SIG-M5 (cell line): ENCODE measurements at regions not wholly inside any gene's neighbourhood (a gene's known extent, or its start where the extent isn't known, plus 50 kb on each side); places are given as distances from the start of the nearest gene placed in this dataset.

Experiments
- DNase-seq: peaks from one replicate; lab custom pipeline; 2025; lab: John Stamatoyannopoulos, UW

DNA sequence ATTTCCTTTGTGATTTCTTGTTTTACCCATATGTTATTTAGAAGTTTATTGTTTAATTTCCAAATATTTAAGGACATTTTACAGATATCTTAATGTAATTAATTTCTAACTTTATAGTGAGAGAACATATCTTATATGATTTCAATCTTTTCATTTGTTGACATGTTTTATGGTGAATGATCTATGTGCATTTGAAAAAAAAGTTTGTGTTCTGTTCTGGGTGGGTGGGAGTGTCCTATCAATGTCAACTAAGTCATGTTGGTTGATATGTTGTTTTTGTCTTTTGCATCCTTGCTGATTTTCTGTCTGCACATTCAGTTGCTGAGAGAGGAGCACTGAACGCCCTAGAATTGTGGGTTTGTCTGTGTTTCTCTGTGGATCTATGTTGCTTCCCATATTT, 50.3 kb upstream of the CBFA2T3 start:
- no peak for DNase-seq

DNA sequence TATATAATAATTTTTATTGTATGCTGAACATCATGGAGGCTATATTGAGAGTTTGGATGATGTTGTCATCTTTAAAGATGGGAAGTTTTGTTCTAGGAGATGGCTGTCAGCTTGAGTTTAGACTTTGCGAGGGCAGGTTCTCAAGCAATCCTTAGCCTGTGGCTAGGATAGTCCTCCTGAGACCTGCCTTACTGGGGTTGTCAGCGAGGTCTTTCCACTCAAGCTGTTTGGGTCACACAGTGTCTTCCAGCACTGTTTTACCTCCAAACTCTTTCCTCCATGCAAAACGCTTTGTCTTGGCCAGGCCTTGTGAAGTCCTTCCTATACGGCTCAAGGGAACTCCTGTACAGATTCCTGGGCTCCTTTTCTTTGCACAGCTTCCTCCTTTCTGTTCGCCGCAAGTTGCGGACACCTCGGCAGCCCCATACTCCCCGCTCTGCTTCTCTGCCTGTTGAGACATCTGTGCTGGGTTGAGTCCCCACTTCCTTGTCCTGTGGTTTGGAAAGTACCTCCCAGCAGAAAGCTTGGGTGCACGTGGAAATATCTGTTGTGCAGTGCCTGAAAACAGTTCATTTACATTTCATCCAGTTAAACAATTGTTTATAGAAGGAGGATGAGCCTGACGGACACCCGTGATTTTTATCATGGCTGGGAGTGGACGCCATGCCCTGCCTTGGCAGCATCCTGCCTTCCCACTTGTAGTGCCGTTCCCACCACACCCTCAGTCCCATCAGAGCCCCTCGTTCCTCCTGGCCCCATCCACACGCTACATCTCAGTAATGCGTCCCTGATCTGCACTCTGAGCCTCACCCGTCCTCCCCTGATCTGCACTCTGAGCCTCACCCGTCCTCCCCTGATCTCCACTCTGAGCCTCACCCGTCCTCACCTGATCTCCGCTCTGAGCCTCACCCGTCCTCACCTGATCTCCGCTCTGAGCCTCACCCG, 55.0 kb upstream of the CBFA2T3 start:
- DNase-seq: peak; percentile 91

DNA sequence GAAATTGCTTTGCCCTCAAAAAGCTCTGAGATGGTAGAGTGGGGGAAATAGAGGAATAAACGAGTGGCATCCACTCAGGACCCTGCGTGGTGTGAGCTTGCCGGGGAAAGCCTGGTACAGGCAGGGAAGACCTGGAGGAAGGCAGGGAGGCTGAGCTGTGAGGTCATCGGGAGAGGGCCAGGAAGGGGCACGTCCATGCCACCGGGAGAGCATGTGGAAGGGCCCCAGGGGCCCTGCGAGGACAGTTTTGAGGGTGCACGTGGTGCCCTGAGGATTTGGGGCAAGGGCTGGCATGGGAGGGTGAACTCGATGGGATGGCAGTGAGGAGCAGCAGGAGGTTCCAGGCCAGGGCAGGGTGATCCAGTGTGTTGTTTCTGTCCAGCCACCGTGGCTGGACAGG, 56.3 kb upstream of the CBFA2T3 start:
- no peak for DNase-seq

DNA sequence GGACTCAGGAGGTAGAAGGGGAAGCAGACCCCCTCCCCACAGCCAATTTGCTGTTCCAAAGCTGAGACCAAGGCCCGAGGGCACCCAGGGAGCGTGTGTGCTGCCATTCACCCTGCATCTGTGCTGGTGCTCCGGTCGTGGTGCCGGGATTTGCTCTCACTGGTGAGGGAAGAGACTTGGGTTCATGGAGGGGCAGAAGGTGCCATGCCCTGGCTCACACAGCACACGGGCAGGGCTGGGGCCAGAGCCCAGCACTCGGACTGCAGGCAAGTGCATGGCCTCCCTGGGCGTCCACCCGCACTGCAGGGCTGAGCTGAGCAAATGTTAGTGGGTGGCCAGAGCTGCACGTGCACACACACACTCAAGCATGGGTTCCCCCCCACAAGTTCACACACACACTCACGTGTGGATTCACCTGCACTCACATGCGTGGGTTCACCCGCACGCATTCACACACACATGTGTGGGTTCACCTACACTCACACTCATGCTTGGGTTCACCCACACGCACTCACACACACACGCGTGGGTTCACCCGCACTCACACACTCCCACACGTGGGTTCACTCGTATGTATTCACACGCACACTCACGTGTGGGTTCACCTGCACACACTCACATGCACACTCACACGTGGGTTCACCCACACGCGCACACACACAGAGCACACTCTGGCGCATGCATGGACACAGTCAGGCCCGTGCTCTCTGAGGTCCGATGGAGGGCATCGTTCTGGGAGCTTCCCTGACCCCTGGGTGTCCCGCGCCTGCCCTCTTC, 57.0 kb upstream of the CBFA2T3 start:
- no peak for DNase-seq

DNA sequence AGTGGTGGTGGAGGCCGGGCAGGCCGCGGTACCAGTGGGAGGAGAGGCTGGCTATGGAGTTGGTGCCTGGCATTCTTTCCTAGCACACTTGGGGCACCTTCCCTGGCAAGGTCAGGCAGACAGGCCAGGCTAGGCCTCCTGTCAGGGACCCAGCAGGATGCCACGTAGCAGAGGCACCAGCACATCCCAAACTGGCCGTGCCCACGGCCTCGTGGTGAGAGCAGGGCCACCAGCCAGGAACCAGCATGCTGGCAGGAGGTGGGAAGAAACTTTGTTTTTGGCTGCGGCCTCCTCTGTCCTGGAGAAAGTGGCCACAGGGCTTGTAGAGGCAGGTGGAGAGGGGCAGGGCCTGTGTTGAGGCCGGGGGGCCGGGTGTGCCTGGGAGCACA, 57.6 kb upstream of the CBFA2T3 start:
- no peak for DNase-seq

DNA sequence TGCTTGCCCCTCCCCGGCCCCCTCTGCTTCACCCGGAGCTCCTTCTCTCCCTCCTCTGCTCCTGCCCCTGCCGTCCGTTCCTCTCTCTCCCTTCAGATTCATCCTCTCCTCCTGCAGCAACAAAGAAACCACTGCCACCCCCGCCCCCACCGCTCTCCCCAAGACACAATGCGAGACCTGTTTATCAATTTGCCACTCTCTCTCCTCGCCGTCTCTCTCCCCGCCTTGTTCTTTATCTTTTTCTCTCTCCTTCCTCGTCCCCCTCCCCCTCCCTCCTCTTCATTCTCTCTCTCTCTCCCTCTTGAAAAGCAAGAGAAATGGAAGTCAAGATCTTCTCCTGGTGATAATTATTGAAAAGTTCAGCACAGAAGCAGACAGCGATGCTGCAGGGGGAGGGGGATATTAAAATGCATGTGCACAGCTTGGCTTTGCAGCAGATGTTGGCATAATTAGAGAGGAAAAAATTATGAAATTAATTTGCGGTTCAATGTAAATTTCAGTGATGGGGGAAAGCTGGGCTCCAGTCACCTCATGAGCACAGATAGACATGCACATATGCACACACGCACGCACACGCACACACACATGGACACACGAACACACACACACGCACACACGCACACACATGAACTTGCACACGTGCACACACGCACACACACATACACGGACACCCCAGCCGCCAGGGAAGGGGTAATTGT, 58.1 kb upstream of the CBFA2T3 start:
- DNase-seq: no peak

DNA sequence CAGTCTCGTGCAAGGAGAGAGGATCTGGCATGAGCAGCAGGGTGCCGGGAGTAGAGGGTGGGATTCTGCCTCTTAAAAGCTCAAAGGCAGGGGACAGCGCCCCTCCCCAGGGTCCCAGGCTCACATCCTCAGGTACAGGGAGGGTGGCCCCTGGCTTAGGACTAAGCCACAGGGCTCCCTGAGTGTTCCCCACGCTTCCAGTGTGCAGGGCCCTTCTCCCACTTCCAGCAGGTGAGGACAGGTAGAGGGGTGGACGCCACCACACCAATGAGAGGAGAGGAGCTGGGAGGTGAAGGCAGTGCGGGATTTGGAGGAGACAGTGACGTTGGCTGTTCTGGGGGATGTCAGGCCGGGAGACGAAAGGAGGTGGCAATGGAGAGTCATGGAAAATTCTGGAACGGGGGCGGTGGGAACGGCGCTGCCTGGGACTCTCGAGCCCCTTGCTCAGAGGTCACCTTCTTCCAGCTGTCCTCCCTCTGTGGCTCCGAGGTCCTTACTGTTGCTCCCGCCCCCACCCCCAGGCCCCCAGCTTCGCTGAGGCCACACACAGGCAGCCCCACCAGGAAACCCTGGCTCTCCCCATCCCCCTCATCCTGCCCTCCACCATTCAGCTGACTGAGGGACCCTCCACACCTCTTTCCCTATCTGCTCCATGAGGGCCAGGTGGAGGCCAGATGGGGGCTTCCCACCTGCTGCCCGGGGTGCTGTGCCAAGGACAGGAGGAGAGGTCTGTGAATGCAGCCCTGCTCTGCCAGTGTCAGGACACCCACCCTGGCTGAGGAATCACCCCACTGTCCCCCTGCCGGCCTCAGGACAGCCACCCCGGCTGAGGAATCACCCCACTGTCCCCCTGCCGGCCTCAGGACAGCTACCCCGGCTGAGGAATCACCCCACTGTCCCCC, 57.7 kb upstream of the ACSF3 start:
- no peak for DNase-seq

DNA sequence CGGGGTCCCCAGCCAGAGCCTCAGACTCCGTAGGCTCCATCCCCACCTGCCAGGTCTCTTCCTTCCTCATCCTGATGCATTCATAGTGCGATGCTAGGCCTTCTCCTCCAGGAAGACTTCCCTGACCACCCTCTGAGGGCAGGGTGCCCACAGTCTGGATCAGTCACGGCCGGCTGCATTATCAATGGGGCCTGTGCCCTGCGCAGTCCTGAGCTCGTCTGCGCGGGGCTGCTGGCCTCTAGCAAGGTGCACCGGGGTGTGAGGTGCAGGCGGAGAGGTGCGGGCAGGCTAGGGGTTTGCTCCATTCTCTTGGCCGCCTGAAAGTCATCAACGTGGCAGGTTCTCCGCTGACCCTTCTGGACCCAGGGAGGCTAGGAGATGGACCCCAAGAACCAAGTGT, 56.9 kb upstream of the ACSF3 start:
- no peak for DNase-seq

DNA sequence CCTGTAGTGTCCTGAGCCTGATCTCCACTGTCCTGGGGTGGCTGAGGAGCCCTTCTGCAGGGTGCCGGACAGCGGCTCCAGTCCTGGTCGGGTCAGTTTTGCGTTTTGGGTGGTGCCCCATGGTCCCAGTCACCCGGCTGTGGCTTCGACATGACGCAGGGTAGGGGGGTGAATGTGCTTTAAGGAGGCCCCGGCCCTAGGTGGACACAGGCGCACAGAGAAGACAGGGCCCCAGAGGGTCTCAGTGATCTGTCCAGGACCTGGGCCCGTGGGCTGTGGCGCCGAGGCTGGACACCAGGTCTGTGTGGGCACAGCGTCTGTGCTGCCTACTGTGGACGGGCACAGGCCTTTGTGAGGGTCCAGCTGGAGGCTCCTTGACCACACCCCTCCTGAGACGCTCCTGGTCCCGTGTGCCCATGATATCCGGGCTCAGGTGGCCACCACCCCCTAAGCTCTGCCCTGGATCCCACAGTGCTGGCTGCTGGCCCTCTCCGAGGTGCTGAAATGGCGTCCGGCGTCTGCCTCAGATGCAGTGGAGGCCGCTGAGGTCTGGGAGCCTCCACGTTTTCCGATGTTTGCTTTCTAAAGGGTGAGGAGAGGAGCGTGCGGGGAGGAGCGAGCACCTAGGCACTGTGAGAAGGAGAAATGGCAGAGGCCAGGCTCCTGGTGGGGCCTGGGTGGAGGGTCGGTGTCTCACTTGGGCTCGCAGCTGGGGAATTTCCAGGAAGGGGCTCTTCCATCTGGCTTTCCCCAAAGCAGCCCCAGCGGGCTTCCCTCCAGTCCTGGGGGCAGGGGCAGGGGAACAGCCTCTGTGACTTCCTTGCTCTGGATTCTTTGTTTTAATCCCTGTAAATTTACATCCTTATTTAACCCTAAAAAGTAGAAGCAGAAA, 56.1 kb upstream of the ACSF3 start:
- DNase-seq: no peak

DNA sequence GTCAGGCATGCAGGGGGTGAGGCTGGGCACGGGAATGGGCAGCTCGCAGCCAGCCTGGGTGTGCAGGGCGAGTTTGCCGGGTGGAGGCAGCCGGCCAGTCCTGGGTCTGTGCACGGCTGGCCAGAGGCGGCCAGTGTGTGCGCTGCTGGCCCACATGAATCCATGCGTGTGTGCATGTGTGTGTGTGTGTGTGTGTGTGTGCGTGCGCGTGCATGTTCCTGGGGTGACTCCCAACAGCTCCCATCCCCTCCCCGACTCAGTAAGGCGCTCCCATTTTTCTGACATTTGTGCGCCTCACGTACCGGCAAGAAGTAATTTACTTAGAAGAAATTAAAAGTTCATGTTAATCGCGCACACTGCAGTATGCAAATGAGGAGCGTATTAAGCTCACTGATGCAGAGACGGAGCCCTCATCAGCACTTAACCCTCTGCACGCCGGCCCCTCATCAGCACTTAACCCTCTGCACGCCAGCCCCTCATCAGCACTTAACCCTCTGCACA, 55.4 kb upstream of the ACSF3 start:
- no peak for DNase-seq

DNA sequence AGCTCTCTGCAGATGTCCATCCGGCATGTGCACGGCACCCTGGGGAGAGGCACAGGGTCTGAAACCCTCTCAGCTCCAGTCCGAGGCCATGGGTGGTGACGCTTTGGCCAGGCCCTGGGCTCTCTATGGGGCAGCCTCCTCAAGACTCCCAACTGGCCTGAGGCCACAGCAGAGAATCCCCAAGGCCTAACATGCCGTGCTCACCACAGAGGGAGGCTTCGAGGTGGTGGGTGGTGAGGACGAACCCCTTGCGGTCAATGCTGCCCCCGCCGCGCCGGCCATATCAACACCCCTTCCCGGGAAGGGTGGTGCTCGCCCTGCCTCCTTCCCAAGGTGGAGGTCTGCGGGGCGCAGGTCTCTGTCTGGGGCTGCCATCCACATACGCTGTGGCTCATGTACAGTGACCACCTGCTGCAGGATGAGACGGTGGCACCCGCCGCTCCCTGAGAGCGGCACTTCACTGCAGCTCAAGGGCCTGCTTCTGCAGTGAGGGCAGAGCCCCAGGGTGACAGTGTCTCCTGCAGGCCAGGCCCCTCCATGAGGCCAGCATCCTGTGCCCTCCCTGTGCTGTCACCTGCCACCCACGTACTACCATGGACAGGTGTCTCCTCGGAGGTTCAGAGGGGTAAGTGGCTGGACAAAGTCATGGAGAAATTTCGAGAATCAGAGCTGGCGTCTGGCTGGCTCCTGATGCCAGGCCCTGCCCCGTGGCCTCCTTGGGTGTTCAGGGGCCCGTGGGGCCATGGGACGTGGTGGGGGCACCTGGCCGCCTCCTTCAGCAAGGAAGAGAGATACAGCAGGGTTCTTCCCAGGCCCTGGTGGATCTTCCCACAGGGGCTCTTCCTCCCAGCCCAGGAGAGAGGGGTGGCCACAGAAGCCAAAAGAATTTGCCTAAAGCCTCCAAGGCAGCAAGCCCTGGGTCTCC, 54.6 kb upstream of the ACSF3 start:
- DNase-seq: no peak

DNA sequence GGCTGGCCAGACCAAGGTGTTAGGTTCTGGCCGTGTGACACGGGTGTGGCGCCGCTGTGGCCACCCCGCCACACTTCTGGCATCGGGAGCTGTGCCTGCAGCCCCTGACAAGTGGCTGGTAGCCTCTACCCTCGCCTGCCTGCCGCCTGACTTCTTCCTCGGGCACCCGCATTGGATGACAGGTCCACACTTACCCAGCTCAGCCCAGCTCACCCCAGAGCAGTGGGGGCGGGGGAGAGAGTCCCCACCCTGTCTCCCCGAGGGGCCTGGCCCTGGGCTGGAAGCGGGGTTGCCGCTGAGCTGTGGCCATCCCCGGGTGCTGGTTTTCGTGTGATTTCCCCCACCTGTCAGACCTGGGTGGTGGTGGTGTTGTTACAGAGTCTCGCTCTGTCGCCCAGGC, 53.9 kb upstream of the ACSF3 start:
- DNase-seq: no peak

DNA sequence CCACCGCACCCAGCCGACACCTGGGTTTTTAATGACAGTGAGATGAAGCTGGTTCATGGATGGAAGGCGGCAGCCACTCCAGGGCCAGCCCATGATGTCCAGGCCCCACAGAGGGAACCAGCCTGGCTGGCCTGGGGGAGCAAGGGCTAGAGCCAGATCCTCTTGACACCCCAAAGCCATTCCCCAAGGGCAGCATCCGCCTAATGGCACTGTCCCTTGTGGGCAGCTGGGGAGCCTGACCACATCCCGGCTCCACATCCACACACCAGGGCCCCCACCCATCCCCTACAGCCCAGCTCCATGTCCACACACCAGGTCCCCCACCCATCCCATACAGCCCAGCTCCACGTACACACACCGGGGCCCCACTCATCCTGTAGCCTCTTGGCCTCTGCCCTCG, 53.3 kb upstream of the ACSF3 start:
- no peak for DNase-seq

DNA sequence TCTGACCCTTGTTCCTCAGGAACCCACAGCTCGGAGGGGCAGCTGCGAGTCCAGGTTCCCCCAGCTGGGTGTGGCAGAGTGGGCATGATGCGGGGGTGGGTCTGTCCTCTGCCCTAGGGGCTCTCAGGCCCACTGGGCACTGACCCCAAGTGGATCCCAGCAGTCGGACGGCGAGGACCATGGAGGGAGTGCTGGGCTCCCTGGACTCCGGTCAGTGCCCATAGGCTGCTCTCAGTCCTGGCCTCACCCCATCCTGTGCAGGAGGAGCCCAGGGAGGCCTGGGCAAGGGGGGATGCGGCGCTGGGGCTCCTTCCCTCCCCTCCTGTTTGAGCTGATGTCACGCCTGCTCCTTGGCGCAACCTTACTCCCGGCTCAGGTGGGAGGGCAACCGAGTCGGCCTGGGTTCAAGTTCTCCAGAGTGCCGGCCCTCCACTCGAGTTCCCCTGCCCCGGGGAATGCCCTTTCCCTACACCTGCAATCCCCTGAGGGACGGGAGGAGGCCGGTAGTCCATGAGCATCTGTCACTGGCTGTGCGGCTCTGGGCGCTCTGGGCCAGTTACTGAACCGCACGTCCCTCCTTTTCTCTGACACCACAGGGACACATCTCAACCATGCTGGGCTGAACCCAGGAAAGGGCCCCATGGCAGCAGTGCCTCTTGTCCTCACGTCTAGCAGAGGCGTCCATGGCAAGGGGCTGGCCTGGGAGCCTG, 52.6 kb upstream of the ACSF3 start:
- DNase-seq: no peak

DNA sequence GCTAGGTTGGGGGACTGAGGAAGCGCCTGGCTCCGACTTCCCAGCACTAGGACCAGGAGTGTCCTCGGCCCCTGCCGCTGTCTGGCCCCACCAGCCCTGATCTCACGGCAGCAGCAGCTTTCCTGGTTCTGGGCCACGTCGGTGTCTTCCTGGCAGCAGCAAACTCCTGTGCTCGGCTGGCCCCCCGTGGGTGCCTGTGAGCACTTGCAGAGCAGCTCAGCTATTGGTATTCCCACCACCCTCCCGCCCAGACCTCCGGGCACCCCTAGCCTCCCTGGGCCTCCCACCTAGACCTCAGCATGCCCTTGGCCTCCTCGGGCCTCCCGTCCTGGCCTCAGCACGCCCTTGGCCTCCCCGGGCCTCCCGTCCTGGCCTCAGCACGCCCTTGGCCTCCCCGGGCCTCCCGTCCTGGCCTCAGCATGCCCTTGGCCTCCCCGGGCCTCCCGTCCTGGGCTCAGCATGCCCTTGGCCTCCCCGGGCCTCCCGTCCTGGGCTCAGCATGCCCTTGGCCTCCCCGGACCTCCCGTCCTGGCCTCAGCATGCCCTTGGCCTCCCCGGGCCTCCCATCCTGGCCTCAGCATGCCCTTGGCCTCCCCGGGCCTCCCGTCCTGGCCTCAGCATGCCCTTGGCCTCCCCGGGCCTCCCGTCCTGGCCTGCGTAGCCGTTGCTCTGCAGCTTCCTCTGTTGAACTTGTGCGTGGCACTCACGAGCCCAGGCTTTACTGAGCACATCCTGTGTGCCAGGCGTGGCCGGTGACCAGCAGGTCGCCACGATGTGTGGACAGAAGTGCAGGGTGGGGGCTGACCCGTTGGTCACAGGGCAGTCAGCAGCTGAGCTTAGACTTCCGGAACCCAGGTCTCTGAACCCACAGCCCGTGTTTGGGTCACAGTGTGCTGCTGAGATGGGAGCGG, 51.8 kb upstream of the ACSF3 start:
- no peak for DNase-seq

DNA sequence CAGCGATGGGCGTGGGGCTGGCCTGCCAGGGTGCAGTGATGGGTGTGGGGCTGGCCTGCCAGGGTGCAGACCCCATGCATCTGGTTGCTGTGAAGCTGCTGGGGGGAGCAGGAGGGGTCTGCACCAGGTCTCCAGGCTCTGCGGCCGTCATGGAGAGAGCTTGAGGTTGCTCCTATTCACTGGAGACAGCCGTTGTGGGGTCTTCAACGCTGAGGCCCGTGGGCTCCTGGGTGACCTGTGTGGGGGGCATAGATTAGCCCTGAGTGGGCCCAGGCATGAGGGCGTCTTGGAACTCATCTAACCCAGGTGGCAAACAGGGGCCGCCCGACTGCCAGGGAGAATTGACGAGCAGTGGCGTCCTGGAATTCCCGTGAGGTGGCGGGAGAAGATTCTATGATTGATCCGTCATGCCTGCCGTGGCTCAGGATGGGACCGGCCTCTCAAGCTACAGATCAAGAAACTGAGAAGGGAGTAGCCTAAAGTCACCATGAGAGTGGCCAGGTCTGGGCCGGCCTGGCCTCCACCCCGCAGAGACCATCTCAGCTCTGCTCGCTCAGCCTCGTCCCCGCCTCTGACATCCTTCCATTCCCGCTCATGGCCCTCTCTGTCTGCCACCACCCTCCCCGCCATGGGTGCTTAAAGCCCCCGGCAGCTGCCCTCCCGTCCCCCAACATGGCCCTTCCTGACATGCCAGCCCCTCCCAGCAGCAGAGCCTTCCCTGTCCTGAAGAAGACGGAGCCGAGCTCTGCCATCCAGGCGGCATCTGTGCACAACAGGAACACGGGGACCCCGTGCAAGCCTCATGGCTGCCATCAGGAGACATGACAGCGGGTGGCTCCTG, 50.7 kb upstream of the ACSF3 start:
- DNase-seq: no peak
